ENCODE measurements at regions not wholly inside any gene's neighbourhood (a gene's known extent, or its start where the extent isn't known, plus 50 kb on each side); places are given as distances from the start of the nearest gene placed in this dataset.

DNA sequence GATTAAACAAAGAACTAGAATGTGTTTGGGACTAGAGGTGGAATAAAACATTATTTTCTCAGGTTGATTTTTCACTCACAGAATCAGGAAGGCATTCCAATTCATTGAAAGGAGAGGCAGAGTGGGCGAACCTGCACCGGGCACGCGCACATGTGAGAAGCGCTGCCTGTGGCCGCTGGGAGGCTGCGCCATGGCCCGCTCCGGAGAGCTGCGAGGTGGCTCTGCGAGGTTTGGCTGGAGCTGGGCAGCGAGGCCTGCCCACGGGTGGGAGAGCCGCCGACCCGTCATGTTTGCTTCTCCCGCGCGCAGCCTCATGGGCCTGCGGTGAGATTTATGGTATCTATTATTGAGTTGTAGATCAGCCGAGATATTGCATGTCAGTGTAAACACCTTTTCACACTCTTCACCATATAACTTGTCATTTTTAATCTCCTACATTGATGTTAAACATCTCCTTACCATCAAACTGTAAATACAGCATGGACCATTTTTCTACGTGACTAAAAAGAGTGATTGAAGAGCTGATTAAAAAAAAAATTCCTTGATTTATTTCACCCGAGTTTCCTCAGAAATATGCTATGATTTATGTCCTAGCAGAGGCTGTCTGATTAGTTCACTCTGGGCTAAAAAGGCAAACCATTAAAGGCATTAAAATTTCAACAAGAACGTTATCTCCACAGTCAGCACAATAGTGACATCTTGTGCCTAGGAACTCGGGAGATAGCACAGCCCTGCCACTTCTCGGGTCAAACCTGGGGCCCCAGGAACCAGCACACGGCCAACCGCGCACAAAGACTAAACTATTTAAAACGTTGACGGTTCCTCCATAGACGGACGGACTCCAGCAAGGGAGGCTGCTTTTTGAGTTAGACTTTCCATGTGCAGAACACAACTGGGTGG lies 96.6 kb upstream of the RNF32 start:
- TF ChIP-seq, protein P1, sequence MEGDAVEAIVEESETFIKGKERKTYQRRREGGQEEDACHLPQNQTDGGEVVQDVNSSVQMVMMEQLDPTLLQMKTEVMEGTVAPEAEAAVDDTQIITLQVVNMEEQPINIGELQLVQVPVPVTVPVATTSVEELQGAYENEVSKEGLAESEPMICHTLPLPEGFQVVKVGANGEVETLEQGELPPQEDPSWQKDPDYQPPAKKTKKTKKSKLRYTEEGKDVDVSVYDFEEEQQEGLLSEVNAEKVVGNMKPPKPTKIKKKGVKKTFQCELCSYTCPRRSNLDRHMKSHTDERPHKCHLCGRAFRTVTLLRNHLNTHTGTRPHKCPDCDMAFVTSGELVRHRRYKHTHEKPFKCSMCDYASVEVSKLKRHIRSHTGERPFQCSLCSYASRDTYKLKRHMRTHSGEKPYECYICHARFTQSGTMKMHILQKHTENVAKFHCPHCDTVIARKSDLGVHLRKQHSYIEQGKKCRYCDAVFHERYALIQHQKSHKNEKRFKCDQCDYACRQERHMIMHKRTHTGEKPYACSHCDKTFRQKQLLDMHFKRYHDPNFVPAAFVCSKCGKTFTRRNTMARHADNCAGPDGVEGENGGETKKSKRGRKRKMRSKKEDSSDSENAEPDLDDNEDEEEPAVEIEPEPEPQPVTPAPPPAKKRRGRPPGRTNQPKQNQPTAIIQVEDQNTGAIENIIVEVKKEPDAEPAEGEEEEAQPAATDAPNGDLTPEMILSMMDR (IDR thresholded peaks at IDR 0.05), result no peak
- no peak for TF ChIP-seq POLR2A (IDR thresholded peaks at IDR 0.05)

Data from suprapubic skin (tissue), 3 donors.